Fibroblast of skin of left quadriceps (primary cell): ENCODE measurements at regions not wholly inside any gene's neighbourhood (a gene's known extent, or its start where the extent isn't known, plus 50 kb on each side); places are given as distances from the start of the nearest gene placed in this dataset.

Experiments used
- DNase-seq, 2 experiments: peaks; one replicate each; pipeline ENCODE4 v3.0.0-alpha.2; 2013; ENCODE audit warnings: low read depth in 2 of 2

- DNase-seq: no peak
These were observed 280.3 kb upstream of the KLF12 start for GRCh38 chr13:74414458-74414857.

GRCh38 chr13:74413482-74413881 is 279.3 kb upstream of the KLF12 start:
- no peak for DNase-seq

GRCh38 chr13:74409551-74409950 is 275.3 kb upstream of the KLF12 start:
- DNase-seq: no peak

GRCh38 chr13:74406420-74406819 is 272.2 kb upstream of the KLF12 start:
- DNase-seq: no peak

GRCh38 chr13:74398599-74398998 is 264.4 kb upstream of the KLF12 start:
- no peak for DNase-seq

GRCh38 chr13:74389056-74389455 is 254.9 kb upstream of the KLF12 start:
- peak in 1 of 2 experiments; percentile 7 for DNase-seq

- DNase-seq: no peak
These were observed 254.4 kb upstream of the KLF12 start for GRCh38 chr13:74388626-74389025.

- DNase-seq: no peak
These were observed 238.3 kb upstream of the KLF12 start for GRCh38 chr13:74372511-74372910.

- DNase-seq: no peak
These were observed 233.0 kb upstream of the KLF12 start for GRCh38 chr13:74367193-74367592.

- DNase-seq: no peak
These were observed 227.1 kb upstream of the KLF12 start for GRCh38 chr13:74361274-74361673.

- DNase-seq: no peak
These were observed 212.8 kb upstream of the KLF12 start for GRCh38 chr13:74346960-74347359.

- DNase-seq: no peak
These were observed 204.1 kb upstream of the KLF12 start for GRCh38 chr13:74338341-74338740.

- DNase-seq: no peak
These were observed 202.3 kb upstream of the KLF12 start for GRCh38 chr13:74336546-74336945.

- no peak for DNase-seq
These were observed 201.2 kb upstream of the KLF12 start for GRCh38 chr13:74335370-74335769.

- DNase-seq: no peak
These were observed 195.8 kb upstream of the KLF12 start for GRCh38 chr13:74329962-74330361.

- DNase-seq: peak; percentile 63 to 64
These were observed 190.9 kb upstream of the KLF12 start for GRCh38 chr13:74325106-74325505.

- DNase-seq: no peak
These were observed 190.1 kb upstream of the KLF12 start for GRCh38 chr13:74324338-74324737.

GRCh38 chr13:74322562-74322961 is 188.4 kb upstream of the KLF12 start:
- DNase-seq: no peak

GRCh38 chr13:74320282-74320681 is 186.1 kb upstream of the KLF12 start:
- DNase-seq: no peak

GRCh38 chr13:74316547-74316946 is 182.3 kb upstream of the KLF12 start:
- DNase-seq: no peak

GRCh38 chr13:74306496-74306895 is 172.3 kb upstream of the KLF12 start:
- peak; percentile 18 to 37 for DNase-seq

- no peak for DNase-seq
These were observed 171.7 kb upstream of the KLF12 start for GRCh38 chr13:74305876-74306275.

GRCh38 chr13:74301258-74301935 is 167.2 kb upstream of the KLF12 start:
- no peak for DNase-seq

GRCh38 chr13:74300162-74300561 is 166.0 kb upstream of the KLF12 start:
- no peak for DNase-seq
